Thoracic aorta (tissue), 2 donors: ENCODE measurements at regions not wholly inside any gene's neighbourhood (a gene's known extent, or its start where the extent isn't known, plus 50 kb on each side); places are given as distances from the start of the nearest gene placed in this dataset.

Experiments
- ATAC-seq: fragments of 150-250 bp; one replicate; pipeline ENCODE4 v1.8.0; 2017; ENCODE audit warnings: low read depth; ENCODE audit not compliant: insufficient number of reproducible peaks, low FRiP score
- DNase-seq: peaks from one replicate; pipeline ENCODE4 v3.0.0-alpha.2; 2020; ENCODE audit warnings: low spot score
- H3K27ac ChIP-seq, 2 donors: fragments of 200-600 bp; sonication (generic); 1 replicate in 1 of 2; 2 replicates in 1 of 2; pipeline ENCODE4 v1.5.1; 2016; ENCODE audit warnings: mild to moderate bottlenecking in 2 of 2, moderate library complexity in 2 of 2
- H3K27me3 ChIP-seq: fragments of 200-600 bp; sonication (generic); replicated peaks from 2 replicates; pipeline ENCODE4 v1.6.0; 2016; ENCODE audit warnings: mild to moderate bottlenecking; ENCODE audit not compliant: insufficient read depth
- H3K36me3 ChIP-seq: fragments of 200-600 bp; sonication (generic); one replicate; pipeline ENCODE4 v1.5.1; 2016
- H3K4me1 ChIP-seq, 2 donors: fragments of 200-600 bp; sonication (generic); 1 replicate in 1 of 2; 2 replicates in 1 of 2; pipeline versions ENCODE4 v1.5.1 to v1.6.0; 2016; ENCODE audit warnings: low read depth in 2 of 2, mild to moderate bottlenecking in 1 of 2; ENCODE audit not compliant: control insufficient read depth in 1 of 2
- H3K4me3 ChIP-seq: fragments of 200-600 bp; sonication (generic); 2 replicates; pipeline ENCODE4 v1.5.1; 2016; ENCODE audit warnings: mild to moderate bottlenecking
- H3K9me3 ChIP-seq: fragments of 200-600 bp; sonication (generic); 2 replicates; pipeline ENCODE4 v1.5.1; 2016
- CTCF ChIP-seq: fragments of 200-600 bp; sonication (generic); IDR thresholded peaks from one replicate; pipeline ENCODE4 v1.5.1; 2019; ENCODE audit warnings: antibody characterized with exemption

DNA sequence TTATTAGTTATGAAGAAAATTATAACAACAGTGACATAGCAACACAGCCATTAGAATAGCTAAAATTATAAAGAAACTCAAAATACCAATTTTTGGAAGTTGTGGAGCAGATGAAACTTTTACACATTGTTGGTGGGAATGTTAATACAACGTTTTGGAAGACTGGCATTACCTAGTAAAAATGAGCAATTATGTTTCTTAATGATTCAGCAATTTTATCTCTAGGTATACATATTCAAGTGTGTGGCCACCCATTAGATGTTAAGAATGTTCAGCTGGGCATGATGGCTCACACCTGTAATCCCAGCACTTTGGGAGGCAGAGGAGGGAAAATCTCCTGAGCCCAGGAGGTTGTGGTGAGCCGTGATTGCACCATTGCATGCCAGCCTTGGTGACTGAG lies 78.8 kb downstream of the INSIG2 start:
- Histone ChIP-seq H3K4me1 (no peaks in the 10 kb centered on the region), H3K36me3 (no peaks in the 10 kb centered on the region), H3K9me3 (no peaks in the 10 kb centered on the region), H3K27ac (no peak overlapping the region), H3K4me3 (no peak overlapping the region), H3K27me3 (no peaks in the 10 kb centered on the region)
- no peak for ATAC-seq
- no peak for TF ChIP-seq CTCF
- no peak for DNase-seq

DNA sequence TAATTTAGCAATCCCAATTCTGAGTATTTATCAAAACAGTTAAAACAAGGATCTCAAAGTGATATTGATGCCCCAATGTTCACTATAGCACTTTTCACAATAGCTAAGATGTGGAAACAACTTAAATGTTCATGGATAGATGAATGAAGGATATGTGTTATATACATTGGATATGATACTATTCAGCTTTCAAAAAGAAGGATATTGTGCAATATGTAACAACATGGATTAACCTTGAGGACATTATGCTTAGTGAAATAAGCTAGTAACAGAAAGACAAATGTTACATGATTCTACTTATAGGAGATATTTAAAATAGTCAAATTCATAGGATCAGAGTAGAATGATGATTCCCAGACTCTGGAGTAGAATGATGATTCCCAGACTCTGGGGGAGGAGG lies 78.0 kb downstream of the INSIG2 start:
- ATAC-seq = no peak
- DNase-seq = no peak

DNA sequence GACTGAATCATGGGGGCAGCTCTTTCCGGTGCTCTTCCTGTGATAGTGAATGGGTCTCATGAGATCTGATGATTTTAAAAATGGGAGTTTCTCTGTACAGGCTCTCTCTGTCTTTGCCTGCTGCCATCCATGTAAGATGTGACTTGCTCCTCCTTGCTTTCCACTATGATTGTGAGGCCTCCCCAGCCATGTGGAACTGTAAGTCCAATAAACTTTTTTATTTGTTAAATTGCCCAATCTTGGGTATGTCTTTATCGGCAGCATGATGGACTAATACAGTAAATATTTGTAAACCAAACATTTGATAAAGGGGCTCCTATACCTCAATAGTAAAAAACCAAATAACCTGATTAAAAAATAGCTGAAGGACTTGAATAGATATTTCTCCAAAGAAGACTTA lies 77.3 kb downstream of the INSIG2 start:
- Histone ChIP-seq H3K9me3 (no peaks in the 10 kb centered on the region), H3K4me3 (no peak overlapping the region), H3K4me1 (no peaks in the 10 kb centered on the region), H3K27ac (no peak overlapping the region), H3K36me3 (no peaks in the 10 kb centered on the region), H3K27me3 (no peaks in the 10 kb centered on the region)
- no peak for ATAC-seq
- no peak for DNase-seq
- no peak for TF ChIP-seq CTCF

More for the DNA sequence above, 78.0 kb downstream of the INSIG2 start:
- Histone ChIP-seq H3K4me3 (no peak overlapping the region), H3K27ac (no peak overlapping the region), H3K4me1 (no peaks in the 10 kb centered on the region), H3K27me3 (no peaks in the 10 kb centered on the region), H3K36me3 (no peaks in the 10 kb centered on the region), H3K9me3 (no peaks in the 10 kb centered on the region)
- TF ChIP-seq CTCF = no peak
